ENCODE measurements at regions not wholly inside any gene's neighbourhood (a gene's known extent, or its start where the extent isn't known, plus 50 kb on each side); places are given as distances from the start of the nearest gene placed in this dataset.
A peak's percentile ranks its signal among the peaks of the same experiment; 100 is the strongest.

DNA sequence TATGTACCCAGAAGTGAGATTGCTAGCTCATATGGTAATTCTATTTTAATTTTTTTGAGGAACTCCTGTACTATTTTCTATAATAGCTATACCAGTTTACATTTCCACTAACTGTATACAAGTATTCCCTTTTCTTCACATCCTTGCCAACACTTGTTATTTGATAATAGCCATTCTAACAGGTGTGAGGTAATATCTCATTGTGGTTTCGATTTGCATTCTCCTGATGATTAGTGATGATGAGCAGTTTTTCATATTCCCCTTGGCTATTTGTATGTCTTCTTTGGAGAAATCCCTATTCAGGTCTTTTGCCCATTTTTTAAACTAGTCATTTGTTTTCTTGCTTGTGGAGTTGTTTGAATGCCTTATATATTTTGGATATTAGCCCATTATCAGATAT, 121.3 kb downstream of the BBS10 start (continued):
- TF ChIP-seq, protein P1, sequence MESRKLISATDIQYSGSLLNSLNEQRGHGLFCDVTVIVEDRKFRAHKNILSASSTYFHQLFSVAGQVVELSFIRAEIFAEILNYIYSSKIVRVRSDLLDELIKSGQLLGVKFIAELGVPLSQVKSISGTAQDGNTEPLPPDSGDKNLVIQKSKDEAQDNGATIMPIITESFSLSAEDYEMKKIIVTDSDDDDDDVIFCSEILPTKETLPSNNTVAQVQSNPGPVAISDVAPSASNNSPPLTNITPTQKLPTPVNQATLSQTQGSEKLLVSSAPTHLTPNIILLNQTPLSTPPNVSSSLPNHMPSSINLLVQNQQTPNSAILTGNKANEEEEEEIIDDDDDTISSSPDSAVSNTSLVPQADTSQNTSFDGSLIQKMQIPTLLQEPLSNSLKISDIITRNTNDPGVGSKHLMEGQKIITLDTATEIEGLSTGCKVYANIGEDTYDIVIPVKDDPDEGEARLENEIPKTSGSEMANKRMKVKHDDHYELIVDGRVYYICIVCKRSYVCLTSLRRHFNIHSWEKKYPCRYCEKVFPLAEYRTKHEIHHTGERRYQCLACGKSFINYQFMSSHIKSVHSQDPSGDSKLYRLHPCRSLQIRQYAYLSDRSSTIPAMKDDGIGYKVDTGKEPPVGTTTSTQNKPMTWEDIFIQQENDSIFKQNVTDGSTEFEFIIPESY (IDR thresholded peaks at IDR 0.05; ENCODE audit: borderline replicate concordance, low read depth), result no peak
- TF ChIP-seq NRF1 (IDR thresholded peaks at IDR 0.05; ENCODE audit: low read depth, low read length), result no peak
- TF ChIP-seq YY1 (IDR thresholded peaks at IDR 0.05; ENCODE audit: low read depth), result no peak

DNA sequence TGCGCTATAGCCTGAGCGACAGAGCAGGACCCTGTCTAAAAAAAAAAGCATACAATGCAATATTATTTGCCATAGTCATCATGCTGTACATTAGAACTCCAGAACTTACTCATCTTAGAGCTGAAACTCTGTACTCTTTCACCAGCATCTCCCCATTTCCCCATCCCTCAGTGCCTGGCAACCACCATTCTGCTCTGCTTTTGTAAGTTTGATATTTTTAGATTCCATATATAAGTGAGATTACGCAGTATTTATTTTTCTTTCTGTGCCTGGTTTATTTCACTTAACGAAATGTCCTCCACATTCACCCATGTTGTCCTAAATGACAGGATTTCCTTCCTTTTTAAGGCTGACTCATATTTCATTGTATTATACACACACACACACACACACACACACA, 121.8 kb downstream of the BBS10 start:
- H3K36me3 ChIP-seq (replicated peaks in 1 of 2; ENCODE audit: control insufficient read depth in 1 of 2, insufficient read depth in 2 of 2, low read length in 1 of 2), result no peaks in the 10 kb centered on the region
- no peaks in the 10 kb centered on the region for H4K20me1 ChIP-seq (ENCODE audit: insufficient read depth)
- POLR2A ChIA-PET, result no interaction called here
- H2AFZ ChIP-seq (ENCODE audit: low read depth), result 0 out of 2 replicates have a peak overlapping the region, but pooled peaks have one; percentile 9
- no peak for DNase-seq
- H3K27me3 ChIP-seq (ENCODE audit: insufficient read depth), result no peaks in the 10 kb centered on the region
- 49% methylated on average over 4 of the region's 4 CpGs for WGBS (ENCODE audit: low lambda C conversion rate)
- no peaks in the 10 kb centered on the region for H3K9me3 ChIP-seq
- peak overlapping the region; percentile 42; the same call in 1 of the 2 replicates for H3K4me2 ChIP-seq
- H3K4me1 ChIP-seq (ENCODE audit: control insufficient read depth in 1 of 2, insufficient read depth in 2 of 2, low read depth in 1 of 2, low read length in 1 of 2), result peaks cover 0 to 18% of the 10 kb centered on the region in 2 experiments; a peak in 1 of 4 replicates
- TF ChIP-seq POLR2AphosphoS5 (IDR thresholded peaks at IDR 0.05; ENCODE audit: low read depth, low read length), result no peak
- TF ChIP-seq, protein P2, sequence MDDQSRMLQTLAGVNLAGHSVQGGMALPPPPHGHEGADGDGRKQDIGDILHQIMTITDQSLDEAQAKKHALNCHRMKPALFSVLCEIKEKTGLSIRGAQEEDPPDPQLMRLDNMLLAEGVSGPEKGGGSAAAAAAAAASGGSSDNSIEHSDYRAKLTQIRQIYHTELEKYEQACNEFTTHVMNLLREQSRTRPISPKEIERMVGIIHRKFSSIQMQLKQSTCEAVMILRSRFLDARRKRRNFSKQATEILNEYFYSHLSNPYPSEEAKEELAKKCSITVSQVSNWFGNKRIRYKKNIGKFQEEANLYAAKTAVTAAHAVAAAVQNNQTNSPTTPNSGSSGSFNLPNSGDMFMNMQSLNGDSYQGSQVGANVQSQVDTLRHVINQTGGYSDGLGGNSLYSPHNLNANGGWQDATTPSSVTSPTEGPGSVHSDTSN (IDR thresholded peaks at IDR 0.05), result peak; percentile 69
- no peak for TF ChIP-seq TAF1 (IDR thresholded peaks at IDR 0.05; ENCODE audit: borderline replicate concordance, low read depth, low read length)
- TF ChIP-seq RCOR1 (IDR thresholded peaks at IDR 0.05; ENCODE audit: low read length), result no peak
- TF ChIP-seq NRF1 (IDR thresholded peaks at IDR 0.05; ENCODE audit: low read depth, low read length), result no peak
- TF ChIP-seq CHD2 (IDR thresholded peaks at IDR 0.05; ENCODE audit: low read length, partially characterized antibody), result no peak
- TF ChIP-seq MEF2A (IDR thresholded peaks at IDR 0.05; ENCODE audit: borderline replicate concordance, low read depth), result peak; percentile 50; the same call in 1 of the 2 replicates
- TF ChIP-seq, protein P3, sequence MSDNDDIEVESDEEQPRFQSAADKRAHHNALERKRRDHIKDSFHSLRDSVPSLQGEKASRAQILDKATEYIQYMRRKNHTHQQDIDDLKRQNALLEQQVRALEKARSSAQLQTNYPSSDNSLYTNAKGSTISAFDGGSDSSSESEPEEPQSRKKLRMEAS (IDR thresholded peaks at IDR 0.05; ENCODE audit: low read depth), result no peak
- no peak for TF ChIP-seq SIN3A (IDR thresholded peaks at IDR 0.05; ENCODE audit: borderline replicate concordance, low read depth, low read length)
- 0 out of 2 replicates have a peak, but pooled peaks have one; percentile 12 for TF ChIP-seq JUND (IDR thresholded peaks at IDR 0.05)
- peak; percentile 82 for TF ChIP-seq TCF12 (IDR thresholded peaks at IDR 0.05)
- TF ChIP-seq RFX5 (IDR thresholded peaks at IDR 0.05; ENCODE audit: low read length), result no peak
- H3K27ac ChIP-seq (ENCODE audit: low read depth in 2 of 2, low read length in 1 of 2), result peak overlapping the region in 1 of 2 experiments; percentile 69; a peak in 2 of 4 replicates
- H3K4me3 ChIP-seq (ENCODE audit: low read depth in 2 of 2, low read length in 1 of 2), result no peak overlapping the region
- H3K79me2 ChIP-seq (ENCODE audit: insufficient read depth), result no peaks in the 10 kb centered on the region
- peaks cover 16% of the 10 kb centered on the region for H3F3A ChIP-seq (replicated peaks; ENCODE audit: insufficient read depth)
- H3K9ac ChIP-seq, result no peak overlapping the region
- no peaks in the 10 kb centered on the region for H3K9me2 ChIP-seq
- CTCF ChIA-PET, result interaction anchor here (1.1 kb wide), 1 partner anchor 230 kb away, joined by 3 read pairs; no protein-coding TSS in a partner anchor
